Liver (tissue), 8 donors: ENCODE measurements at regions not wholly inside any gene's neighbourhood (a gene's known extent, or its start where the extent isn't known, plus 50 kb on each side); places are given as distances from the start of the nearest gene placed in this dataset.

ENCODE experiments used
- DNase-seq: peaks from one replicate; pipeline ENCODE4 v3.0.0-alpha.2; 2017; ENCODE audit warnings: low spot score
- H3K27ac ChIP-seq, 2 donors: one replicate each; pipeline ENCODE4 v1.7.0; 2013; ENCODE audit warnings: inconsistent platforms in 2 of 2, low read length in 2 of 2, control low read depth in 1 of 2, low read depth in 1 of 2, mild to moderate bottlenecking in 1 of 2
- H3K27me3 ChIP-seq, 4 donors: one replicate each; pipeline versions ENCODE4 v1.6.1 to v1.7.0; 2013; ENCODE audit warnings: low read length in 3 of 4, inconsistent platforms in 1 of 4, mild to moderate bottlenecking in 1 of 4, moderate library complexity in 1 of 4; ENCODE audit not compliant: control insufficient read depth in 4 of 4, insufficient read depth in 4 of 4
- H3K36me3 ChIP-seq, 4 donors: one replicate each; pipeline versions ENCODE4 v1.6.1 to v1.7.0; 2013; ENCODE audit warnings: low read length in 3 of 4, mild to moderate bottlenecking in 3 of 4, low read depth in 1 of 4, moderate library complexity in 1 of 4; ENCODE audit not compliant: control insufficient read depth in 4 of 4, insufficient read depth in 3 of 4
- H3K4me1 ChIP-seq, 4 donors: one replicate each; pipeline versions ENCODE4 v1.6.1 to v1.7.0; 2013; ENCODE audit warnings: low read length in 3 of 4, mild to moderate bottlenecking in 3 of 4, moderate library complexity in 1 of 4; ENCODE audit not compliant: control insufficient read depth in 4 of 4, insufficient read depth in 4 of 4
- H3K4me3 ChIP-seq, 3 donors: one replicate each; pipeline versions ENCODE4 v1.6.1 to v1.7.0; 2013; ENCODE audit warnings: low read length in 3 of 3, control low read depth in 1 of 3, low read depth in 1 of 3, mild to moderate bottlenecking in 1 of 3
- H3K9ac ChIP-seq, 2 donors: one replicate each; pipeline ENCODE4 v1.7.0; 2013; ENCODE audit warnings: low read length in 2 of 2, mild to moderate bottlenecking in 2 of 2, moderate library complexity in 2 of 2, control low read depth in 1 of 2, low read depth in 1 of 2
- H3K9me3 ChIP-seq, 4 donors: one replicate each; pipeline versions ENCODE4 v1.6.1 to v1.7.0; 2013; ENCODE audit warnings: low read length in 3 of 4; ENCODE audit not compliant: control insufficient read depth in 4 of 4
- EGR1 ChIP-seq, 2 donors: IDR thresholded peaks; 2 replicates each; pipeline ENCODE4 v1.6.1; 2016 to 2018; ENCODE audit warnings: antibody characterized with exemption in 2 of 2, low read depth in 2 of 2
- FOXA1 ChIP-seq: IDR thresholded peaks from 2 replicates; pipeline ENCODE4 v1.6.1; 2016; ENCODE audit warnings: antibody characterized with exemption
- FOXA2 ChIP-seq: IDR thresholded peaks from 2 replicates; pipeline ENCODE4 v1.6.1; 2016; ENCODE audit warnings: antibody characterized with exemption
- GABPA ChIP-seq, 2 donors: IDR thresholded peaks in 1 of 2; conservative IDR thresholded peaks in 1 of 2; 2 replicates each; pipeline ENCODE4 v1.6.1; 2016; ENCODE audit warnings: antibody characterized with exemption in 2 of 2, mild to moderate bottlenecking in 1 of 2, moderate library complexity in 1 of 2
- HNF4A ChIP-seq, 2 donors: conservative IDR thresholded peaks; 2 replicates each; pipeline ENCODE4 v1.6.1; 2016; ENCODE audit warnings: antibody characterized with exemption in 2 of 2, mild to moderate bottlenecking in 2 of 2
- HNF4G ChIP-seq: IDR thresholded peaks from 2 replicates; pipeline ENCODE4 v1.6.1; 2016; ENCODE audit warnings: antibody characterized with exemption
- JUND ChIP-seq, 2 donors: IDR thresholded peaks; 2 replicates each; pipeline ENCODE4 v1.6.1; 2016; ENCODE audit warnings: antibody characterized with exemption in 2 of 2
- NR2F2 ChIP-seq: IDR thresholded peaks from 2 replicates; pipeline ENCODE4 v1.6.1; 2016; ENCODE audit warnings: antibody characterized with exemption
- RAD21 ChIP-seq, 2 donors: IDR thresholded peaks; 2 replicates each; pipeline ENCODE4 v1.6.1; 2016; ENCODE audit warnings: antibody characterized with exemption in 2 of 2, mild to moderate bottlenecking in 2 of 2
- RXRA ChIP-seq, 2 donors: IDR thresholded peaks; 2 replicates each; pipeline ENCODE4 v1.6.1; 2017 to 2018; ENCODE audit warnings: antibody characterized with exemption in 2 of 2, mild to moderate bottlenecking in 1 of 2
- TAF1 ChIP-seq: conservative IDR thresholded peaks from 2 replicates; pipeline ENCODE4 v1.6.1; 2016; ENCODE audit warnings: antibody characterized with exemption, mild to moderate bottlenecking
- YY1 ChIP-seq: IDR thresholded peaks from 2 replicates; pipeline ENCODE4 v1.6.1; 2016; ENCODE audit warnings: antibody characterized with exemption, mild to moderate bottlenecking
- WGBS: extraction: QIAGEN DNeasy Blood & Tissue Kit; methylation state at CpG from one replicate; pipeline ENCODE4 v1.1.7; 2013; 5-methylcytosine and 5-hydroxymethylcytosine counted together
- TF ChIP-seq, protein P1 (sequence below): fragments of 150-350 bp; IDR thresholded peaks from 2 replicates; pipeline ENCODE4 v1.5.1; 2017; ENCODE audit warnings: improper control_type of control experiment, low read depth, low read length; ENCODE audit not compliant: missing input control
- TF ChIP-seq, protein P2 (sequence below): IDR thresholded peaks from 2 replicates; pipeline ENCODE4 v1.6.1; 2016; ENCODE audit warnings: antibody characterized with exemption
- TF ChIP-seq, protein P3 (sequence below): IDR thresholded peaks from 2 replicates; pipeline ENCODE4 v1.6.1; 2016; ENCODE audit warnings: antibody characterized with exemption
- TF ChIP-seq, protein P4 (sequence below): IDR thresholded peaks from 2 replicates; pipeline ENCODE4 v1.6.1; 2016; ENCODE audit warnings: antibody characterized with exemption, mild to moderate bottlenecking
- TF ChIP-seq, protein P5 (sequence below): IDR thresholded peaks from 2 replicates; pipeline ENCODE4 v1.6.1; 2016; ENCODE audit warnings: antibody characterized with exemption
- donor health status: healthy.
- donor health status: healthy.
- donor health status: healthy.
- donor health status: healthy.
- donor health status: healthy.

DNA sequence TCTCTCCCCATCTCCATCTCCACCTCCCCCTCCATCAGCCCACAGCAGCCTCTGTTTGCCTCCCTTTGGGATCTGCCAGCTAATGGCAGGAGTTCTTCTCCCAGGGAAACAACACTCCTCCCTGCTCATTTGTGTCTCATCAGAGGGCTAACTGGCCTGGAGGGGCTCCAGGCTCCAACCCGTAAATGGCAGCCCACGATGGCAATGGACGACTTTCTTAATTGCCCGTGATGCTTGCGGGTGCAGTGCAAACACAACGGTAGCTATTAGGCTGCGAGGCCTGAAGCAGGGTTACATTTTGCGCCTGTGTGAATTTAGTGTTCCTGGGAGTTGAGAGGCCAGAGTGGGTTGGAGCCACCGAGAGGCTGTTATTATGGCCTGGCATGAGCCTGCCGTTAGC, 285.1 kb downstream of the TNS1 start (continued):
- TF ChIP-seq, protein P1, sequence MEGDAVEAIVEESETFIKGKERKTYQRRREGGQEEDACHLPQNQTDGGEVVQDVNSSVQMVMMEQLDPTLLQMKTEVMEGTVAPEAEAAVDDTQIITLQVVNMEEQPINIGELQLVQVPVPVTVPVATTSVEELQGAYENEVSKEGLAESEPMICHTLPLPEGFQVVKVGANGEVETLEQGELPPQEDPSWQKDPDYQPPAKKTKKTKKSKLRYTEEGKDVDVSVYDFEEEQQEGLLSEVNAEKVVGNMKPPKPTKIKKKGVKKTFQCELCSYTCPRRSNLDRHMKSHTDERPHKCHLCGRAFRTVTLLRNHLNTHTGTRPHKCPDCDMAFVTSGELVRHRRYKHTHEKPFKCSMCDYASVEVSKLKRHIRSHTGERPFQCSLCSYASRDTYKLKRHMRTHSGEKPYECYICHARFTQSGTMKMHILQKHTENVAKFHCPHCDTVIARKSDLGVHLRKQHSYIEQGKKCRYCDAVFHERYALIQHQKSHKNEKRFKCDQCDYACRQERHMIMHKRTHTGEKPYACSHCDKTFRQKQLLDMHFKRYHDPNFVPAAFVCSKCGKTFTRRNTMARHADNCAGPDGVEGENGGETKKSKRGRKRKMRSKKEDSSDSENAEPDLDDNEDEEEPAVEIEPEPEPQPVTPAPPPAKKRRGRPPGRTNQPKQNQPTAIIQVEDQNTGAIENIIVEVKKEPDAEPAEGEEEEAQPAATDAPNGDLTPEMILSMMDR: no peak
- TF ChIP-seq, protein P2, sequence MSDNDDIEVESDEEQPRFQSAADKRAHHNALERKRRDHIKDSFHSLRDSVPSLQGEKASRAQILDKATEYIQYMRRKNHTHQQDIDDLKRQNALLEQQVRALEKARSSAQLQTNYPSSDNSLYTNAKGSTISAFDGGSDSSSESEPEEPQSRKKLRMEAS: no peak
- TF ChIP-seq YY1: no peak

DNA sequence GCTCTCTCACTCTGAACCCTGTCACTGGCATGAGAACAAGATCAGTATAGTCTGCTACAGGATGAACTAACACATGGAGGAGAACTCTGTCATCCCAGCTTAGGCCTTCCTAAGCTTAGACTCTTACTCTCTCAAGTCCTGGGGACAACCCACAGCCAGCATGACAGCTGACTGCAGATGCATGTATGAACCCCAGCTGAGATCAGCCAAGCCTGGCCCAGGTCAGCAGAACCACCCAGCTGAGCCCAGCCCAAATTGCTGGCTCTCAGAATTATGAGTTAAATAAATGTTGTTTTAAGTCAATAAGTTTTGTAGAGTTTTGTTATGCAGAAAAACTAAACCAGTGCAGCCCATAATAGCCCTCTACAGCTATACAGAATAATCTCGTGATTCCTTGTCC, 287.3 kb downstream of the TNS1 start:
- DNase-seq: no peak
- TF ChIP-seq, protein P3, sequence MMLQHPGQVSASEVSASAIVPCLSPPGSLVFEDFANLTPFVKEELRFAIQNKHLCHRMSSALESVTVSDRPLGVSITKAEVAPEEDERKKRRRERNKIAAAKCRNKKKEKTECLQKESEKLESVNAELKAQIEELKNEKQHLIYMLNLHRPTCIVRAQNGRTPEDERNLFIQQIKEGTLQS: no peak
- TF ChIP-seq TAF1 (no peak), HNF4A (conservative IDR thresholded peaks at IDR 0.05) (no peak), NR2F2 (no peak), HNF4G (no peak), FOXA1 (no peak), FOXA2 (no peak), GABPA (IDR thresholded peaks at IDR 0.05 in 1 of 2, conservative IDR thresholded peaks at IDR 0.05 in 1 of 2) (no peak), RAD21 (IDR thresholded peaks at IDR 0.05) (no peak), JUND (IDR thresholded peaks at IDR 0.05) (no peak), YY1 (no peak), RXRA (IDR thresholded peaks at IDR 0.05) (no peak), EGR1 (IDR thresholded peaks at IDR 0.05; ENCODE audit: low read depth in 2 of 2) (no peak)
- TF ChIP-seq, protein P2: no peak
- TF ChIP-seq, protein P1: no peak
- TF ChIP-seq, protein P4, sequence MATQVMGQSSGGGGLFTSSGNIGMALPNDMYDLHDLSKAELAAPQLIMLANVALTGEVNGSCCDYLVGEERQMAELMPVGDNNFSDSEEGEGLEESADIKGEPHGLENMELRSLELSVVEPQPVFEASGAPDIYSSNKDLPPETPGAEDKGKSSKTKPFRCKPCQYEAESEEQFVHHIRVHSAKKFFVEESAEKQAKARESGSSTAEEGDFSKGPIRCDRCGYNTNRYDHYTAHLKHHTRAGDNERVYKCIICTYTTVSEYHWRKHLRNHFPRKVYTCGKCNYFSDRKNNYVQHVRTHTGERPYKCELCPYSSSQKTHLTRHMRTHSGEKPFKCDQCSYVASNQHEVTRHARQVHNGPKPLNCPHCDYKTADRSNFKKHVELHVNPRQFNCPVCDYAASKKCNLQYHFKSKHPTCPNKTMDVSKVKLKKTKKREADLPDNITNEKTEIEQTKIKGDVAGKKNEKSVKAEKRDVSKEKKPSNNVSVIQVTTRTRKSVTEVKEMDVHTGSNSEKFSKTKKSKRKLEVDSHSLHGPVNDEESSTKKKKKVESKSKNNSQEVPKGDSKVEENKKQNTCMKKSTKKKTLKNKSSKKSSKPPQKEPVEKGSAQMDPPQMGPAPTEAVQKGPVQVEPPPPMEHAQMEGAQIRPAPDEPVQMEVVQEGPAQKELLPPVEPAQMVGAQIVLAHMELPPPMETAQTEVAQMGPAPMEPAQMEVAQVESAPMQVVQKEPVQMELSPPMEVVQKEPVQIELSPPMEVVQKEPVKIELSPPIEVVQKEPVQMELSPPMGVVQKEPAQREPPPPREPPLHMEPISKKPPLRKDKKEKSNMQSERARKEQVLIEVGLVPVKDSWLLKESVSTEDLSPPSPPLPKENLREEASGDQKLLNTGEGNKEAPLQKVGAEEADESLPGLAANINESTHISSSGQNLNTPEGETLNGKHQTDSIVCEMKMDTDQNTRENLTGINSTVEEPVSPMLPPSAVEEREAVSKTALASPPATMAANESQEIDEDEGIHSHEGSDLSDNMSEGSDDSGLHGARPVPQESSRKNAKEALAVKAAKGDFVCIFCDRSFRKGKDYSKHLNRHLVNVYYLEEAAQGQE: no peak
- TF ChIP-seq, protein P5, sequence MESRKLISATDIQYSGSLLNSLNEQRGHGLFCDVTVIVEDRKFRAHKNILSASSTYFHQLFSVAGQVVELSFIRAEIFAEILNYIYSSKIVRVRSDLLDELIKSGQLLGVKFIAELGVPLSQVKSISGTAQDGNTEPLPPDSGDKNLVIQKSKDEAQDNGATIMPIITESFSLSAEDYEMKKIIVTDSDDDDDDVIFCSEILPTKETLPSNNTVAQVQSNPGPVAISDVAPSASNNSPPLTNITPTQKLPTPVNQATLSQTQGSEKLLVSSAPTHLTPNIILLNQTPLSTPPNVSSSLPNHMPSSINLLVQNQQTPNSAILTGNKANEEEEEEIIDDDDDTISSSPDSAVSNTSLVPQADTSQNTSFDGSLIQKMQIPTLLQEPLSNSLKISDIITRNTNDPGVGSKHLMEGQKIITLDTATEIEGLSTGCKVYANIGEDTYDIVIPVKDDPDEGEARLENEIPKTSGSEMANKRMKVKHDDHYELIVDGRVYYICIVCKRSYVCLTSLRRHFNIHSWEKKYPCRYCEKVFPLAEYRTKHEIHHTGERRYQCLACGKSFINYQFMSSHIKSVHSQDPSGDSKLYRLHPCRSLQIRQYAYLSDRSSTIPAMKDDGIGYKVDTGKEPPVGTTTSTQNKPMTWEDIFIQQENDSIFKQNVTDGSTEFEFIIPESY: no peak
- Histone ChIP-seq H3K9me3 (no peaks in the 10 kb centered on the region), H3K4me1 (peaks cover 0 to 6% (median 1%) of the 10 kb centered on the region in 4 donors), H3K4me3 (no peak overlapping the region), H3K36me3 (no peaks in the 10 kb centered on the region), H3K9ac (no peak overlapping the region), H3K27me3 (no peaks in the 10 kb centered on the region), H3K27ac (no peak overlapping the region)
- WGBS: 93% methylated on average over 1 of the region's 1 CpG
